ENCODE measurements at regions not wholly inside any gene's neighbourhood (a gene's known extent, or its start where the extent isn't known, plus 50 kb on each side); places are given as distances from the start of the nearest gene placed in this dataset.
"Not testable (repeated sequence)": the region's sequence is repeated elsewhere in the genome, so short reads cannot be mapped to it uniquely, and the experiment has no call there.

DNA sequence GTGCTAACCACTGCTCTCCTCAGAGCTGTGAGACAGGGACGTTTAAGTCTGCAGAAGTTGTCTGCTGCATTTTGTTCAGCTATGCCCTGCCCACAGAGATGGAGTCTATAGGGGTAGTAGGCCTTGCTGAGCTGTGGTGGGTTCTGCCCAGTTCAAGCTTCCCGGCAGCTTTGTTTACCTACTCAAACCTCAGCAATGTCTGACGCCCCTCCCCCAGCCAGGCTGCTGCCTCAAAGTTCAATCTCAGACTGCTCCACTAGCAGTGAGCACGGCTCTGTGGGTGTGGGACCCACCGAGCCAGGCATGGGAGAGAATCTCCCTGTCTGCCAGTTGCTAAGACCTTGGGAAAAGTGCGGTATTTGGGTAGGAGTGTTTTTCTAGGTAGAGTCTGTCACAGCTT lies 387.8 kb upstream of the SLC39A10 start:
- DNase-seq = no peak
- H3K4me3 Mint-ChIP-seq = no peak overlapping the region
- H3K27ac Mint-ChIP-seq = no peak overlapping the region
- H3K27me3 Mint-ChIP-seq = peaks cover 10% of the 10 kb centered on the region
- H3K9me3 ChIP-seq (ENCODE audit: control insufficient read depth, low read length, poor library complexity, severe bottlenecking) = no peaks in the 10 kb centered on the region
- no peak for ATAC-seq
- H3K36me3 Mint-ChIP-seq (ENCODE audit: low read depth) = peaks cover under 1% of the 10 kb centered on the region
- H3K4me1 Mint-ChIP-seq = no peaks in the 10 kb centered on the region

DNA sequence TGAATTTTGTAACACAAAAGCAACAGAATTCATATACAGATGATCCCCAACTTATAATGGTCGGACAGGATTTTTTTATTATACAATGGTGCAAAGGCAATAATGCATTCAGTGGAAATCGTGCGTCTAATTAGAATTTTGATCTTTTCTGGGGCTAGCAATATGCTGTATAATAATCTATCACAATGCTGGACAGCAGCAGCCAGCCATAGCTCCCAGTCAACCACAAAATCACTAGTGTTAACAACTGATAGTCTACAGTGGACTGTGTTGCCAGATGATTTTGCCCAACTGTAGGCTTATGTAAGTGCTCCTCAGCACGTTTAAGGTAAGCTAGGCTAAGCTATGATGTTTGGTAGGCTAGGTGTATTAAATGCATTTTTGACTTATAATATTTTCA lies 399.0 kb upstream of the SLC39A10 start:
- H3K27ac Mint-ChIP-seq = peak overlapping the region; percentile 37
- no peak for DNase-seq
- no peaks in the 10 kb centered on the region for H3K4me1 Mint-ChIP-seq
- H3K4me3 Mint-ChIP-seq = no peak overlapping the region
- peaks cover 4% of the 10 kb centered on the region for H3K27me3 Mint-ChIP-seq
- no peaks in the 10 kb centered on the region for H3K9me3 ChIP-seq (ENCODE audit: control insufficient read depth, low read length, poor library complexity, severe bottlenecking)
- no peaks in the 10 kb centered on the region for H3K36me3 Mint-ChIP-seq (ENCODE audit: low read depth)
- no peak for ATAC-seq

DNA sequence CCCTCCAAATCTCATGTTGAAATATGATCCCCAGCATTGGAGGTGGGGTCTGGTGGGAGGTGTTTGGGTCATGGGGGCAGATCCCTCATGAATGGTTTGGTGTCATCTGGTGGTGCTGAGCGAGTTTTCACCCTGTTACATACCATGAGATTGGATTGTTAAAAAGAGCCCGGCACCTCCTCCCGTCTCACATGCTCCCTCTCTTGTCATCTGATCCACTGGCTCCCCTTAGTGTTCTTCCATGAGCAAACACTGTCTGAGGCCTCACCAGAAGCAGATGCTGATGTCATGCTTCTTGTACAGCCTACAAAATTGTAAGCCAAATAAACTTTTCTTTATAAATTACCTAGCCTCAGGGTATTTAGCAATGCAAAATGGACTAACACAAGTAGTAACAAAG lies 405.0 kb upstream of the SLC39A10 start:
- no peaks in the 10 kb centered on the region for H3K9me3 ChIP-seq (ENCODE audit: control insufficient read depth, low read length, poor library complexity, severe bottlenecking)
- no peaks in the 10 kb centered on the region for H3K36me3 Mint-ChIP-seq (ENCODE audit: low read depth)
- H3K27ac Mint-ChIP-seq = no peak overlapping the region
- H3K4me1 Mint-ChIP-seq = no peaks in the 10 kb centered on the region
- H3K27me3 Mint-ChIP-seq = no peaks in the 10 kb centered on the region
- DNase-seq (no peak), ATAC-seq (no peak)
- H3K4me3 Mint-ChIP-seq = no peak overlapping the region

DNA sequence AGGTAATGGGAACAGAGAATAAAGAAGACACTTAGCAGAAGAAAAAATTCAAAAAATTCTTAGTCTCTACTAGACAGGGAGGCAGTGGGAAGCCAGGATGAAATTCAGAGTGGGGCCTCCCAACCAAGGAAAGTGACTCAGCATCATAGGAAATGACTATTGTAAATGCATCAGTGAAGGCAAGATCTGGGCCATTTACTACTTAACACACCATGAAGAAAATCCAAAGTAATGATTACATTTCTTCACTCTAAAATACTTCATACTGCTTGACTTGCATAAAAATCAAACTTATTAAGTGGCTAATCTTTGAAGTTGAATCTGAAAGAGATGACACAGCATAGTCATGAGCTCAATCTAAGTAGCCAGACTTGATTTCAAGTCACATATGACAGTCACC lies 405.8 kb upstream of the SLC39A10 start:
- no peaks in the 10 kb centered on the region for H3K4me1 Mint-ChIP-seq
- no peak overlapping the region for H3K27ac Mint-ChIP-seq
- no peak overlapping the region for H3K4me3 Mint-ChIP-seq
- ATAC-seq (no peak), DNase-seq (no peak)
- H3K27me3 Mint-ChIP-seq = no peaks in the 10 kb centered on the region
- no peaks in the 10 kb centered on the region for H3K36me3 Mint-ChIP-seq (ENCODE audit: low read depth)
- H3K9me3 ChIP-seq (ENCODE audit: control insufficient read depth, low read length, poor library complexity, severe bottlenecking) = no peaks in the 10 kb centered on the region

DNA sequence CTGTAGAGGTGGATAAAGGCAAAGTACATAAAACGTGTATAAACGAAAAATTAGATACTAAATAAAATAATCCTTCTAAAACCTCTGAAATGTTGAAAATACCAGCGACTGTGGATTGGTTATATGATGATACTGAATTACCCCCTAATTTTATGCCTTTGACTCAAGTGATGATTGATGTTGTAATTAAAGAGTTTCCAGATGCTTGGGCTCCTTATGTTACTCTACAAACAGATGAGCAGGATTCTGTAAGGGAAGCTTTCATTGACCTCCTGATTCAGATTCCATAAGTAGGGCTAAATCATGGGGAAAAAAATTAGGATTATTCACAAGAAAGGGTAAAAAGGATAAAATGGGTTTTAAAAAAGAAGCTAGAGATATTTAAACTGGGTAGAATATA lies 418.2 kb upstream of the SLC39A10 start:
- ATAC-seq = no peak
- no peak for DNase-seq
- no peaks in the 10 kb centered on the region for H3K36me3 Mint-ChIP-seq (ENCODE audit: low read depth)
- H3K4me3 Mint-ChIP-seq = no peak overlapping the region
- H3K9me3 ChIP-seq (ENCODE audit: control insufficient read depth, low read length, poor library complexity, severe bottlenecking) = no peaks in the 10 kb centered on the region
- H3K27ac Mint-ChIP-seq = no peak overlapping the region
- H3K4me1 Mint-ChIP-seq = no peaks in the 10 kb centered on the region
- no peaks in the 10 kb centered on the region for H3K27me3 Mint-ChIP-seq

DNA sequence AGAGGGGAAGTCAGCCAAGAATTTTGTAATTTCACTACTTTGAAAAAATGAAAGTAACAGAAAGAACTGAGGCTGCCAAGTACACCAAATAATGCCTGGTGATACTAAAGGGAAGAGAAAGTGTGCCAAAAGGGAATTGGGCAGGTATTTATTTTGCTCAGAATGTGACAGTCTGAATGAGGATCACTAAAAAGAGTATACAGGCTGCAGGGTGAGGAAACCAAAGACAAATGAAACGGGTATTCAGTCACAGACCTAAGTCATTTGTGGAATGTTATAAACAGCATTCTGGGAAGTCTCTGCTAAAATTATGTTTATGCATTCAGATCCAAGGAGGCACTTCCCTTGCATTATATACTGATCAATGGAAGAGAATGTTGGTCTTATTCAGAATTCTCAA lies 418.6 kb upstream of the SLC39A10 start:
- H3K27me3 Mint-ChIP-seq = no peaks in the 10 kb centered on the region
- H3K4me3 Mint-ChIP-seq = no peak overlapping the region
- no peaks in the 10 kb centered on the region for H3K9me3 ChIP-seq (ENCODE audit: control insufficient read depth, low read length, poor library complexity, severe bottlenecking)
- no peaks in the 10 kb centered on the region for H3K36me3 Mint-ChIP-seq (ENCODE audit: low read depth)
- ATAC-seq = no peak
- H3K27ac Mint-ChIP-seq = no peak overlapping the region
- DNase-seq = no peak
- H3K4me1 Mint-ChIP-seq = no peaks in the 10 kb centered on the region

DNA sequence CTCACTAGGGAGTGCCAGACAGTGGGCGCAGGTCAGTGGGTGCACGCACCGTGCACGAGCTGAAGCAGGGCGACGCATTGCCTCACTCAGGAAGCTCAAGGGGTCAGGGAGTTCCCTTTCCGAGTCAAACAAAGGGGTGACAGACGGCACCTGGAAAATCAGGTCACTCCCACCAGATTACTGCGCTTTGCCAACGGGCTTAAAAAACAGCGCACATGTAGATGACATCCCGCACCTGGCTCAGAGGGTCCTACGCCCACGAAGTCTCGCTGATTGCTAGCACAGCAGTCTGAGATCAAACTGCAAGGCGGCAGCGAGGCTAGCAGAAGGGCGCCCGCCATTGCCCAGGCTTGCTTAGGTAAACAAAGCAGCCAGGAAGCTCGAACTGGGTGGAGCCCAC lies 428.5 kb upstream of the SLC39A10 start:
- DNase-seq; H3K9me3 ChIP-seq (ENCODE audit: control insufficient read depth, low read length, poor library complexity, severe bottlenecking); ATAC-seq; H3K27me3 Mint-ChIP-seq; H3K4me1 Mint-ChIP-seq; H3K36me3 Mint-ChIP-seq (ENCODE audit: low read depth); H3K27ac Mint-ChIP-seq; H3K4me3 Mint-ChIP-seq: not testable (repeated sequence)

DNA sequence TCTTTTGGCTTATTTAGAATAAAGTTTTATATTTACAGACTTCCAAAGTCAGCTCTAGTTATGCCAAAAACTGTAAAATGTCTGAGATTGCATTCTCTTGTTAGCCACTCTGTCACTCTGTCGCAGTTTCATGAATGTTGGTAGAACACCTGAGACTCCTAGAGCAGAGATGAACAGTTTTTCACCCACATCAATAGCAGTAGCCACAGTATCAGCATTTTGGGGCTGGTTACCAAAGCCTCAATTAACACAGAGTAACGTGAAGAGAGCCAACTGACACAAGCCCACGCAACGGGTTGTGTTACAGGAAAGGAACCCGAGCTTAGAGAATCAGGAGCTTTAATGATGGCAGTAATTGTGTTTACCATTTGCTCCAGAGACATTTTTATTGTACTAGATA lies 443.0 kb upstream of the SLC39A10 start:
- Mint-ChIP-seq H3K27ac (no peak overlapping the region), H3K27me3 (peaks cover 29% of the 10 kb centered on the region), H3K36me3 (ENCODE audit: low read depth) (no peaks in the 10 kb centered on the region), H3K4me1 (no peaks in the 10 kb centered on the region), H3K4me3 (no peak overlapping the region)
- H3K9me3 ChIP-seq (ENCODE audit: control insufficient read depth, low read length, poor library complexity, severe bottlenecking) = no peaks in the 10 kb centered on the region
- ATAC-seq (no peak), DNase-seq (no peak)

DNA sequence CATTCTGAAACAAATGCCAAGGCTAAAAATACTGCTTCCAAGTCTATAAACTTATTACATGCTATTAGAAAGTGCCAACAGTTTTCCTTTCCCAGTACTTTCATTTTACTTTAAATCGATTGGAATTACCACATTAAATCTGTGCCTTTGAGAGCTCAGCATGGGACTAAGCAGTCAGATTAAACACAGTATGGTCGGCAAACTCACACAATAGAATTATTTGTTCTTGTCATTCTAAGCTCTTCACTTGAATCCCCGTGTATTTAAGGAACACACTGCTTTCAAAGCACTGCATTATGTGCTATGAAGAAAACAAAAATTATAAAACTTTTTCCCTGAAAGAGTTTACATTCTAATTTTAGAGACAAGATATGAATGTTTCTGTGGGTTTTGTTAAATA lies 444.4 kb upstream of the SLC39A10 start:
- Mint-ChIP-seq H3K36me3 (ENCODE audit: low read depth) (no peaks in the 10 kb centered on the region), H3K27ac (no peak overlapping the region), H3K4me1 (no peaks in the 10 kb centered on the region), H3K4me3 (no peak overlapping the region), H3K27me3 (peaks cover 29% of the 10 kb centered on the region)
- no peaks in the 10 kb centered on the region for H3K9me3 ChIP-seq (ENCODE audit: control insufficient read depth, low read length, poor library complexity, severe bottlenecking)
- DNase-seq (no peak), ATAC-seq (no peak)

DNA sequence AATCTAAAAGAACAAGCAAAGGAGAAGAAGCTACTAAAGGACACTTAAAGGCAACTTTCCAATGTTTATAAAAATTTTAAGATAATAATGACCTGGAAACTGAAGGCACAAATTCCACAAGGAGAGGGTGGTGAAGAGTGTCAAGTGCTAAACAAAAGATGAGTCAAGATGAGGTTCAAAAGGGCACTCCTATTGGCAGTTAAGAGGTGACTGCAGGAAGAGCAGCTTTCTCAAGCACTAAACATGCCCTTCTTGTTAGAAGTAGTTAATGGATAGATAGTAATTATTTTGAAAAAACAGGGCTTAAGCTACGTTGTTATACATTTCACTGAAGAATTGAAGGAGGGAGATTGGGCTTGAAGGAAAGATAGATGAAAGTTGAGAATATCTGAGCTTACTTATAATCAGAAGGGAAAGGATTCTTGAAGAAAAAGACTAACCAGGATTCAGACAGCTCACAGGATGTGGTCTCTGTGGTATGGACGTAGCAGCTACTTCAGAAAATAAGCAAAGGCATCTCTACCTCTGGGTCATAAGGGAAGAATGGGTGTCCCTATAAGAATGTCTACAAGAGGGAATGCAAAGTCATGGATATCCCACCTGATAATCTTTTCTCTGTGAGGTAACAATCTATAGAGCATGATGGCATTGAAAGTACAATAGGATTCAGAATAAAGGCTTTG lies 454.7 kb upstream of the SLC39A10 start:
- Mint-ChIP-seq H3K36me3 (ENCODE audit: low read depth) (no peaks in the 10 kb centered on the region), H3K4me1 (peaks cover 11% of the 10 kb centered on the region), H3K4me3 (no peak overlapping the region), H3K27ac (peak overlapping the region; percentile 0), H3K27me3 (no peaks in the 10 kb centered on the region)
- H3K9me3 ChIP-seq (ENCODE audit: control insufficient read depth, low read length, poor library complexity, severe bottlenecking) = no peaks in the 10 kb centered on the region
- peak; percentile 47 for ATAC-seq
- no peak for DNase-seq

DNA sequence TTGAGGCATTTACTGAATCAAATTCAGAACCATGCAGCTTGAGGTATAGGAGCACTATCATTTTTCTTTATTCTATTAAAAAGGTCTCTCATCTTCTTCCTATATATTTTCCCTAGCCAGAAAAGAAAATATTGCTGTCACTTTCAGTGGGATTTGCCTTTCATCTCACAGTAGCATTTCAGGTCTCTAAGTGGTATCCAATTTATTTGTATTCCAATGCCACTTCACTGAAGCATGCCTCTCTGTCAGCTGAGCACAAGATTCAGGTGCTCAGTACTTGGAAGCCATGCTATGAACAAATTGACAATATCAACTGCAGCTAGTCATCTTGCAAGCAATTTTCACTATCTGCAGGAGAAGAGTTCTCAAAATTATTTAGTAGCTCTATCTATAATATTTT lies 457.2 kb upstream of the SLC39A10 start:
- no peak overlapping the region for H3K4me3 Mint-ChIP-seq
- ATAC-seq (no peak), DNase-seq (no peak)
- H3K27ac Mint-ChIP-seq = no peak overlapping the region
- H3K9me3 ChIP-seq (ENCODE audit: control insufficient read depth, low read length, poor library complexity, severe bottlenecking) = no peaks in the 10 kb centered on the region
- H3K27me3 Mint-ChIP-seq = no peaks in the 10 kb centered on the region
- H3K36me3 Mint-ChIP-seq (ENCODE audit: low read depth) = no peaks in the 10 kb centered on the region
- peaks cover 11% of the 10 kb centered on the region for H3K4me1 Mint-ChIP-seq

DNA sequence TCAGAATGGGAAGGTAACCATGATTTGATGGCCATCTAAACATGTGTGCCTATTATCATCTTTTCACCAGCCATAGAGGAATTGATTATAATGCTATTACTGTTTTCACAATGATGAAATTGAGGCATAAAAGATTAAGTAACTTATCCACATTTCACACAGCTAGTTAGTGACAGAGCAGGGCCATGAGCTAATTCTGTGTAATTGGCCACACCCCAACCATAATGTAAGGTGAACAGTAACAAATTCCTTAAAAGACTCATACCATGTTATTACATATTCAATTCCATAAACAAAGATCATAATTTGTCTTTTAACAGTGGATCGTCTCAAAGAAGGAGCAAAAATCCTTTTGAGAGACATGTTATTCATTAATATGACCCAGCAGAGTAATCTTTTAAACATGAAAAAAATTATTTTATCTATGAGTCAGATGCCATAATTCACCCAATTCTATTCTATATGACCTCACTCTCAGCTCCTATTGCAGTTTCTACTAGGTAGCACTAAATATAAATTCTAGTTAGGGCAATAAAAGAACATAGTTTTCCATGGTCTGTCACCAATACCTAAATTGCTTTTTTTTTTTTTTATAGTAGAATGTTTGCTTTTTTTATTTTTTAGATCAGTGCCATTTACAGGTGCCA lies 475.8 kb upstream of the SLC39A10 start:
- Mint-ChIP-seq H3K27me3 (no peaks in the 10 kb centered on the region), H3K27ac (no peak overlapping the region), H3K4me3 (no peak overlapping the region), H3K36me3 (ENCODE audit: low read depth) (no peaks in the 10 kb centered on the region), H3K4me1 (no peaks in the 10 kb centered on the region)
- ATAC-seq (no peak), DNase-seq (no peak)
- peaks cover 3% of the 10 kb centered on the region for H3K9me3 ChIP-seq (ENCODE audit: control insufficient read depth, low read length, poor library complexity, severe bottlenecking)

DNA sequence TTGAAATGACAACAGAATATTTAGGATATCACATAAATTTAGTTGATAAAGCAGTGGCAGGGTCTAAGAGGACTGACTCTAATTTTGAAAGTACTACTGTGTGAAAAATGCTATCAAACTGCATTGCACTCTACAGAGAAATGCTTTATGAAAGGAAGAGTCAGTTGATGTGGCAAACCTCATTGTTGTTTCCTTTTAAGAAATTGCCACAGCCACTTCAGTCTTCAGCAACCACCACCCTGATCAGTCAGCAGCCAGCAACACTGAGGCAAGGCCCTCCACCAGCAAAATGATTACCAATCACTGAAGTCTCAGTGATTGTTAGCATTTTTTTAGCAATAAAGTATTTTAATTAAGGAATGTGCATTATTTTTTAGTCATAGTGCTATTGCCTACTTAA lies 488.7 kb upstream of the SLC39A10 start:
- DNase-seq (no peak), ATAC-seq (no peak)
- no peaks in the 10 kb centered on the region for H3K9me3 ChIP-seq (ENCODE audit: control insufficient read depth, low read length, poor library complexity, severe bottlenecking)
- no peak overlapping the region for H3K27ac Mint-ChIP-seq
- H3K27me3 Mint-ChIP-seq = peaks cover 5% of the 10 kb centered on the region
- H3K36me3 Mint-ChIP-seq (ENCODE audit: low read depth) = no peaks in the 10 kb centered on the region
- H3K4me1 Mint-ChIP-seq = no peaks in the 10 kb centered on the region
- H3K4me3 Mint-ChIP-seq = no peak overlapping the region

DNA sequence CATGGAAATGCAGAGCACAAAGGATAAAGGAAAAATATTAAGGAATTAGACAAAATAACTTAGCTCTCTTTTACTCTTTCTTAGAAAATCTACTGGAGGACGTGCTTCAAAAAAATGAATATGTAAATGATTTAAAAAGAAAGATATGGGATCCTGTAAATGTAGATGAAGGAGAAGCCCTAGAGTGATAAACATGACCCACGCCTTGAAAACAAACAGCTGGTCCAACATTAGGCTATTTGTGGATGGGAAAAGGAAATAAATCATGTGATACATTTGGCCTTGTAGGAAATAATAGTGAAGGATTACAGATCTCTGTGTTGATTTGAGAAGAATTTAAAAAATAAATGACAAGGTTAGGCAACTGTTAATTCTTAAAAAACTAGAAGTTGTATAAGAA lies 492.1 kb upstream of the SLC39A10 start:
- no peaks in the 10 kb centered on the region for H3K4me1 Mint-ChIP-seq
- ATAC-seq (no peak), DNase-seq (no peak)
- no peak overlapping the region for H3K27ac Mint-ChIP-seq
- no peaks in the 10 kb centered on the region for H3K36me3 Mint-ChIP-seq (ENCODE audit: low read depth)
- H3K27me3 Mint-ChIP-seq = peaks cover 4% of the 10 kb centered on the region
- H3K9me3 ChIP-seq (ENCODE audit: control insufficient read depth, low read length, poor library complexity, severe bottlenecking) = no peaks in the 10 kb centered on the region
- no peak overlapping the region for H3K4me3 Mint-ChIP-seq
